ENCODE measurements at regions not wholly inside any gene's neighbourhood (a gene's known extent, or its start where the extent isn't known, plus 50 kb on each side); places are given as distances from the start of the nearest gene placed in this dataset.

- intact Hi-C loops (cut with micrococcal nuclease), result no loop called here
- Histone ChIP-seq H4K20me1 (ENCODE audit: insufficient read depth) (no peaks in the 10 kb centered on the region), H2AFZ (ENCODE audit: low read depth, low read length, poor library complexity, severe bottlenecking) (no peak overlapping the region), H3K27ac (ENCODE audit: low read depth, low read length) (no peak overlapping the region), H3K9me3 (ENCODE audit: control insufficient read depth in 1 of 2, insufficient read depth in 1 of 2, low read depth in 1 of 2, low read length in 2 of 2) (no peaks in the 10 kb centered on the region), H3K27me3 (ENCODE audit: insufficient read depth, low read length) (no peaks in the 10 kb centered on the region), H3K36me3 (ENCODE audit: control insufficient read depth in 1 of 2, insufficient read depth in 2 of 2, low read length in 2 of 2) (no peaks in the 10 kb centered on the region), H3K4me1 (ENCODE audit: control insufficient read depth in 1 of 2, insufficient read depth in 2 of 2, low read length in 2 of 2) (peaks cover 0 to 29% of the 10 kb centered on the region in 2 experiments; a peak in 2 of 4 replicates), H3K79me2 (ENCODE audit: insufficient read depth, low read length) (no peaks in the 10 kb centered on the region), H3K4me3 (replicated peaks in 1 of 2; ENCODE audit: low read depth in 1 of 2, low read length in 2 of 2) (no peak overlapping the region), H3K4me2 (ENCODE audit: low read length) (no peak overlapping the region), H3K9ac (ENCODE audit: low read length) (no peak overlapping the region), H3K9me2 (ENCODE audit: insufficient read depth) (no peaks in the 10 kb centered on the region)
- POLR2A ChIA-PET, result no interaction called here
- no TSS peak for BruUV-seq (replicated peaks)
- RAD21 ChIA-PET (ENCODE audit: low non-redundant PET in 1 of 2, low total read pairs in 2 of 2, uncharacterized antibody in 2 of 2, unreplicated experiment in 2 of 2), result no interaction called here
- ATAC-seq (no peak), DNase-seq (ENCODE audit: low read depth, low spot score) (no peak)
- no peak for TF ChIP-seq FOSL1 (IDR thresholded peaks at IDR 0.05; ENCODE audit: low read depth)
- TF ChIP-seq ZBTB33 (IDR thresholded peaks at IDR 0.05; ENCODE audit: extremely low read depth, insufficient replicate concordance, low read length), result no peak
- TF ChIP-seq CBX3 (IDR thresholded peaks at IDR 0.05; ENCODE audit: low read depth), result no peak
- TF ChIP-seq SRF (IDR thresholded peaks at IDR 0.05; ENCODE audit: low read depth), result no peak
- no peak for TF ChIP-seq JUND (IDR thresholded peaks at IDR 0.05)
- no peak for TF ChIP-seq SIN3A (IDR thresholded peaks at IDR 0.05; ENCODE audit: low read depth)
- no peak for TF ChIP-seq POLR2A (IDR thresholded peaks at IDR 0.05; ENCODE audit: borderline replicate concordance, extremely low read depth, insufficient read depth, insufficient read length)
- CTCF ChIA-PET, result no interaction called here
These were observed 122.2 kb downstream of the ACTL8 start for GRCh38 chr1:17877316-17877715.

- H3K79me2 ChIP-seq (ENCODE audit: insufficient read depth, low read length), result no peaks in the 10 kb centered on the region
- H3K27me3 ChIP-seq (ENCODE audit: insufficient read depth, low read length), result no peaks in the 10 kb centered on the region
- H3K36me3 ChIP-seq (ENCODE audit: control insufficient read depth in 1 of 2, insufficient read depth in 2 of 2, low read length in 2 of 2), result no peaks in the 10 kb centered on the region
- no peaks in the 10 kb centered on the region for H3K9me2 ChIP-seq (ENCODE audit: insufficient read depth)
- H3K4me1 ChIP-seq (ENCODE audit: control insufficient read depth in 1 of 2, insufficient read depth in 2 of 2, low read length in 2 of 2), result peaks cover 0 to 29% of the 10 kb centered on the region in 2 experiments; a peak in 2 of 4 replicates
- H3K4me3 ChIP-seq (replicated peaks in 1 of 2; ENCODE audit: low read depth in 1 of 2, low read length in 2 of 2), result no peak overlapping the region
- RAD21 ChIA-PET (ENCODE audit: low non-redundant PET in 1 of 2, low total read pairs in 2 of 2, uncharacterized antibody in 2 of 2, unreplicated experiment in 2 of 2), result no interaction called here
- no peak overlapping the region for H2AFZ ChIP-seq (ENCODE audit: low read depth, low read length, poor library complexity, severe bottlenecking)
- H3K9me3 ChIP-seq (ENCODE audit: control insufficient read depth in 1 of 2, insufficient read depth in 1 of 2, low read depth in 1 of 2, low read length in 2 of 2), result no peaks in the 10 kb centered on the region
- DNase-seq (ENCODE audit: low read depth, low spot score) (no peak), ATAC-seq (no peak)
- H3K4me2 ChIP-seq (ENCODE audit: low read length), result no peak overlapping the region
- no TSS peak for BruUV-seq (replicated peaks)
- no peak overlapping the region for H3K9ac ChIP-seq (ENCODE audit: low read length)
- no peak overlapping the region for H3K27ac ChIP-seq (ENCODE audit: low read depth, low read length)
- intact Hi-C loops (cut with micrococcal nuclease), result no loop called here
- CTCF ChIA-PET, result no interaction called here
- no peaks in the 10 kb centered on the region for H4K20me1 ChIP-seq (ENCODE audit: insufficient read depth)
- POLR2A ChIA-PET, result no interaction called here
- TF ChIP-seq ZNF274 (IDR thresholded peaks at IDR 0.05; ENCODE audit: low read depth, low read length) (no peak), RAD21 (IDR thresholded peaks at IDR 0.05; ENCODE audit: low read depth) (no peak), ZFX (IDR thresholded peaks at IDR 0.05) (no peak), ZBTB33 (IDR thresholded peaks at IDR 0.05; ENCODE audit: extremely low read depth, insufficient replicate concordance, low read length) (no peak), SIN3A (IDR thresholded peaks at IDR 0.05; ENCODE audit: low read depth) (no peak), FOSL1 (IDR thresholded peaks at IDR 0.05; ENCODE audit: low read depth) (no peak), ATF3 (IDR thresholded peaks at IDR 0.05) (no peak), REST (IDR thresholded peaks at IDR 0.05; ENCODE audit: low read depth) (no peak), EGR1 (IDR thresholded peaks at IDR 0.05; ENCODE audit: low read depth) (no peak), SP1 (IDR thresholded peaks at IDR 0.05; ENCODE audit: low read depth) (no peak), CBX3 (IDR thresholded peaks at IDR 0.05; ENCODE audit: low read depth) (no peak)
These were observed 122.8 kb downstream of the ACTL8 start for GRCh38 chr1:17877896-17878295.

All from HCT116 (cell line).